Ureter (tissue), 1 donor: ENCODE measurements at regions not wholly inside any gene's neighbourhood (a gene's known extent, or its start where the extent isn't known, plus 50 kb on each side); places are given as distances from the start of the nearest gene placed in this dataset.

ENCODE experiments used
- DNase-seq: peaks from one replicate; pipeline ENCODE4 v3.0.0-alpha.2; 2020; ENCODE audit warnings: low spot score
- donor health status: DM: yes; HTN: yes; CAD: no.

DNA sequence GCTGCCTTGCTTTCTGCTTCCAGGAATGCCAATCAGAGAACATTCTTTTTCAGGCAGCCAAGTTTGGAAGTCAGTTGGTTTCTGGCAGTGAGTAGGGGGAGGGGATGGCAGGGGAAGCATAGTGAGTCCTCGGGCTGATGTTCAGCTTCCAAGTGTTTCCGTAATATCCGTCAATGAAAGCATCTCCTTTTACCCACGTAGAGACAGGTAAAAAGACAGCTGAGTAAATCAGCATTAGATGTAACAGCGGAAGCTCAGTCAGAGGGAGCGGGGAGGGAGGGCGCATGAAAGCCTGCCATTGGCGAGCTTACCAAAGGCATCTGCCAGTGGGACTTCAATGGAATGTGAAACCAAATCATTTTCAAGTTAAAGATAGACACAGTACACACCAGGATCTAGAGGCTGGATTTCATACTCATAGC lies 117.1 kb upstream of the DTNA start:
- DNase-seq, result no peak

- no peak for DNase-seq
Observed at GRCh38 chr18:34594266-34594665, 115.8 kb upstream of the DTNA start.

DNA sequence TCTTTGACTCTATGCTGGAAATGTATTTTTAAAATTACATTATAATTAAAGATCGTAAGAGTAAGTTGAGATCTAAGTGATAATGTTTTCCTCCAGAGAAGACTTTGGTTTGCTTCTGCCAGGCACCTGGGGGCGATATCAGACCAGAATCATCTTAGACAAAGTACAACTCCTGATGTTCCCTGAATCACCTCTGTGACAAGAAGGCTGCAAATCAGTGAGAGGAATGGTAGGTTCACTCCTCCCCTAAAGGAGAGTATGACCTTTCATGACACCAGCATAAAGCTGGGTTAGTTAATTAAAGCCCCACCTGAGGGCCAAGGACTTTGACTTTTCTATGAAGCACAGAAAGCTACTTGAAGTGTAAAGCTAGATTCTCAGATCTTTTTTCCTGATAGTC lies 114.4 kb upstream of the DTNA start:
- DNase-seq, result no peak

- no peak for DNase-seq
Observed at GRCh38 chr18:34598120-34598635, 111.9 kb upstream of the DTNA start.

DNA sequence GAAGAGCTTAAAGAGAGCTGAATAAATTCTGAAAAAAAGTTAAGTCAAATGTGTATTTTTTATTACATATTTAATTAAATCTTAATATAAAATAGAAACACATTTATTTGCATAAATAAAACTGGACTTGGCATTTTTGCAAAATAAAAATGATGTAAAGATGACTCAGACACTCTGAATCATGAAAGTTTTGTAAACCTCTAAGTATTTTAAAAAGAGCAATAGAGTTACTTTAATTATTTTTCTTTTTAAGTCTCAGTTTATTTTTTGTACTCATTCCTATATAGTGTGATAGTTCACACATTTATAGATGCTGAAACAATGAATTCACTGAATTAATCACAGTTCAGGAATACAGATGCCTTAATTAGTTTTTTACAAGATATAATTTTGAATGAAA lies 109.9 kb upstream of the DTNA start:
- no peak for DNase-seq

GRCh38 chr18:34600874-34601656 lies 109.0 kb upstream of the DTNA start:
- no peak for DNase-seq

- no peak for DNase-seq
Observed at GRCh38 chr18:34604591-34604990, 105.5 kb upstream of the DTNA start.

DNA sequence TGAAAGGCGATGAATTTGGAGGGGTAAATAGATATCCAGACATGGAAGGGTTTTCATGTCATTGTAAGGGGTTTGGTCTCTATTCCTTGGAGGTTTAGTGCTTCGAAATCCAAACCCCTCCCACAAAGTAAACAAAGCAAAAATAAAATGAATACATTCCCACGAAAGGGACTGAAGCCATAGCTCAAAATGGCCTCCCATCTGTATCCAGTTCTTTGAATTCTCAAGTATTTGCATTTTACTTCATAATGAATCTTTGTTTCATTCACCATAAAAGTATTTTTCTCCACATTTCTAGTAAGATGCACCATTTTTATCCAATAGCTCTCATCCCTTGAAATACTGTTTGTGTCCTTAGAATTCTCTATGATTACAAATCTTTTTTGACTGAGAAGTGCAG lies 103.2 kb upstream of the DTNA start:
- no peak for DNase-seq

DNA sequence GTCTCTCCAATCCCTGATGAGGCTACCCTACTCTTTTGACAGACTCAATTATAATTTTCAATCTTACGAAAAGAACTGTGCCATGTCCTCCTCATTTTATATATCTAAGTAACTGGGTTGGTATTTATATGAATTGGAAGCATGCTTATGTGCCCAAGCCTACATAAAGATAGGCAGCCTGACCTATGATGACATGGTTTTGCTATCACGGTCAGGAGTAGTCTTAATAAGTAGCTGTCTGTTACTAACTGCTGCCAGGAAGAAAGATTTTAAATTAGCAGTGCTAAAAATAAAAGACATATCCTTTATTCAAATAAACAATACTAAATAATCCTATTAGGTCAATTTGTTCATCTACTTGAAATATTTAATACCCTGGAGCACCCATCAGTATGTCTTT lies 102.0 kb upstream of the DTNA start:
- no peak for DNase-seq

- DNase-seq, result no peak
Observed at GRCh38 chr18:34609986-34610648, 100.0 kb upstream of the DTNA start.

DNA sequence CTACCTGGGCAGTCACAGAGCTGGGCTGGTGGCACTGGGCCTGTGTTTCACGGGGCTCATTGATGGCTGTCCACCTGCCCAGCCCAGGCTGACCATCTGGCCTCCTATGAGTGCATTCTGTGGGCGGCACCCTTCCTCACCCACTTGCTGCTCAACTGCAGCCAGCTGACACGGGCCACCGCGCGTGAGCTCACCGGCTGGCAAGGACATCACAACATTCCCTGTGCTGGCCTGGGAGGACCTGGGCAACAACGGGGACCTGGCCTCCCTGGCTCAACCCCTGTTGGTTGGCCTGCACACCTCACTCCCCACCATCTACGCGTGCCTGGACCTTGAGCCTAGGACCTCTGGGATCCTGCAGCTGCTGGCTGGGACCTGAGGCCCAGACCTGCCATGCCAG lies 98.2 kb upstream of the DTNA start:
- no peak for DNase-seq

GRCh38 chr18:34620258-34620861 lies 89.7 kb upstream of the DTNA start:
- DNase-seq, result no peak

GRCh38 chr18:34623557-34623956 lies 86.5 kb upstream of the DTNA start:
- no peak for DNase-seq

DNA sequence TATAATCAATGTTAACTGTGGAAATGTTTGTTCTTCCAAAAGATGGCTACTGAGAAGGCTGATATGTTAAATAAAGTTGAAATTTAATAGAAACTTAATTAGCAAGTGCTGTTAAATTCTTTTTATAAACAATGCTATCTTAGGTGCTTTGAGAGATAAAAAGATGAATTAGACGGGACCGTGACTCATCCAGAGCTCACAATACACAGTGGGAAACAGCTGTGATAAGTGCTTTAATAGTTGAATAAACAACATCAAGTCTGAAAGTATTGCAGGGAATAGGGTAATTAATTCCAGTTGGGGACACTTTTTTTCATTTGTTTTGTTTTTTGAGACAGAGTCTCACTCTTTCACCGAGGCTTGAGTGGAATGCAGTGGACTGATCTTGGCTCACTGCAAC lies 85.5 kb upstream of the DTNA start:
- DNase-seq, result no peak

DNA sequence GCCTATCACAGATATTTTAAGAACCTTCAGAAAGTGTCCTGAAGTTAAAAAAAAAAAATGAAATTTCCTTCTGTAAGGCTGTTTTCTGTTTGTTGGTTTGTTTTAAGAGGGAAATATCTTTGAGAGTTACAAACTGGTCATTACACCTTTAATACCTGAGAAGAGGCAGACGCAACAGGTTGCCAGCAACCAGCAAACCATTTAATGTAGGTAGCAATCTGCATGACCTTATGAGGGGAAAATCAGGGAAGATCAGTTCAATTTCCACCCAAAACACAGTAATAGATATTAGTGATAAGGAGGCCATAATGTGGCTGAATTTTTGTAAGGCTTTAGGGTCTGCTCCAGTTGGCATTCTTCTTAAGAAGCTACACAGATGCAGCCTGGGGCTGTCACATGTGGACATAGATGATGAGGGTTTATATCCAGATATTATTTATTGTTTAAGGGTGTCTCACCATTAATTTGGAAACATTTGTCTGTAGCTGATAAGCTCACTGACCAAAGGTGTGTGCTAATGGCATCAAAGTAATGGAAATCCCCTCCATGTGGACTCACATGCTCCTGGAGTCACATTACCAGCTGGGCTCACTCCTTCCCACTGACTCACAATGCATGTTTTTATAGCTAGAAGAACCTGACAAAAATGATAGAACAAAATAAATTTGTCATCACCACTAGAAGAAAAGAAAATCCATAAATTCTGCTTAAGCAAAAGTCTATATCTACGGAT lies 83.5 kb upstream of the DTNA start:
- no peak for DNase-seq

DNA sequence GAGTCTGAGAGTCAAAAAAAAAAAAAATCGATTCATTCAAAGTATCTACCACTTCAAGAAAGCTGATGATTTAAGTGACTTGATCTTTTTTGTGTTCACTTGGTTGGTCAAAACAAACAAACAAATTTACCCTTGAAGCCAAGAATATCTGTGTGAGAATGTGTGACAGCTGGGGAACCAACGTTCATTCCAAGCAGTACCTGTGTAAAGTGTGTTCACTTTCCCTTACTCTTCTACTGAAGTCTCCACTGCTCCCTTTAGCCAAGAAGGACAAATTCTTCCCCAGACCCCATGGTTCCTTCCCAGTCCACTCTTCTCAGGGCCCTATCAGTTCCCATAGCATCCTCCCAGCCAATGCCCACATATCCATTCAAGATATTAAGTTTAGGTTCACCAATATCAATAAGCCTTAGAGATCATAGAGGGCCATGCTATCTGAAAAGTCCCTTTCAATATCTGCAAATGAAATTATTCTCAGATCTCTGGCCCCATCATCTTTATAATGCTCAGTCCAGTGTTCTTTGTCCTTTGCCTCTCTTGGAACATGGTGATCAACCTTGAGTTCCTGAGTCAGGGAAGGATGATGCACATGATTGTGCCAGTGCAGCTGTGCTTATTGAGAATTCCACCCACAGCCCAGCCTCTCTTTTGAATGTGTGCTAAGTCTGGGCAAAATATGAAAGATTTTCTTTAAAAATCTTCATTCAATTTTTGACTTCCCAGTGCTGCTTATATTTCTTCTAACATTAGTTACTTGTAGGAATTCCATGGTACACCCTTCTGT lies 82.8 kb upstream of the DTNA start:
- DNase-seq, result no peak

- DNase-seq, result no peak
Observed at GRCh38 chr18:34631093-34631966, 78.8 kb upstream of the DTNA start.

DNA sequence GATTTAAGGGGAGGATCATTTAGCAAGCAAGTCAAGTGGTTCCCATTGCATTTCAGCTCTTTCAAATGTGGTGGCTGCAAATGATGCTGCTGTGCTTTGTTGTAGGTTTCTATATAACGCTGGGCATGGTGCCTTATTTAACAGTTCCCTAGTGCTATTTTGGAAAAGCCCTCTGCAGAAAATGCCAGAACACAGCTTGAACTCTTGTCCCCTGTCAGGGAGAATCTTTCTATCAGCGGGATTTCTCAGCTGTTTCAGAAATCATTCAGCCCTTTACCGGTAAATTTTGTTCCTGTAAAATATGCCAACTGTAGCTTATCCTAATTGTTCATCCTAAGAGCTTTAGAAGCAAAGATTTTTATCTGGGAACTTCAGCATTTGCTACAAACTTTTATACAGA lies 77.8 kb upstream of the DTNA start:
- no peak for DNase-seq

- DNase-seq, result no peak
Observed at GRCh38 chr18:34633368-34633767, 76.7 kb upstream of the DTNA start.

DNA sequence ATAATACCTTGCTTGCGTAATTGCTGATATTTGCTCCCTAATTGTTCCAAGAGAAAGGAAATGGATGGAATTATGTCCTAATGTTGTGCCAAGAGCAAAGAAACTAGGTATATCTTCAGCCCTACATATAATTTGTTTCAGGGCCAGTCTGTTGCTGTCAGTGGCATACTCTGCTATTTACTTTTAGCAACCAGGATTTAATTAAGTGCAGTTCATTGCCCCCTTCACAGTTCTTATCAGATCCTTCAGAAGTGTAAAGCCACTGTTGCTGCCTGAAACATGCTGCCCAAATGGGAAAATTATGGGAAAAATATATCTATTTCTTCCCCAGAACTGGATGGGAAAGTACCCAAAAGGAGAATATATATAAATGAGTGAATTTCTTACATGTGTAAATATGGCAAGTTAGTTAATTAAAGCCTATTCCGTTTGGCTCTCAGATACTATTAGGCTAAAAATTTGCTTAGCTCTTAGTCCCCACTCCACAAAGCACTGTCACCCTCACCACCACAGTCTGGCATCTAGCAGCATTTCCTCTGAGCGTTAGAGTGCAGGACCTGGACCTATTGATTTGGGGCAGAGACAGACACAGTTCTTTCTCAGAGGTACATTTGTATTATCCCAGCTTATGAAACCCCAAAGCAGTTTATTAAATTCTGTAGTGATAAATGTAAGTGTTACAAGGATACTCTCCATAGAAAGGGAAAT lies 72.8 kb upstream of the DTNA start:
- DNase-seq, result no peak
